ENCODE measurements at regions not wholly inside any gene's neighbourhood (a gene's known extent, or its start where the extent isn't known, plus 50 kb on each side); places are given as distances from the start of the nearest gene placed in this dataset.

GRCh38 chr2:16139663-16140615 is 199.6 kb downstream of the MYCN start:
- H3K27ac ChIP-seq (ENCODE audit: extremely low read depth, low read depth, low read length): no peak overlapping the region
- H3K4me3 ChIP-seq (ENCODE audit: low read depth, low read length): no peak overlapping the region
- H3K9me3 ChIP-seq (ENCODE audit: control insufficient read depth, insufficient read depth, low read depth, low read length): no peaks in the 10 kb centered on the region
- ChIA-PET CTCF (interaction anchor here (0.8 kb wide), 2 partner anchors 17 to 58 kb away, joined by 3 to 4 read pairs; no protein-coding TSS in a partner anchor), POLR2A (no interaction called here)
- TF ChIP-seq PATZ1 (tag by site-specific recombination; IDR thresholded peaks at IDR 0.05) (no peak), KLF16 (tag by site-specific recombination; IDR thresholded peaks at IDR 0.05) (no peak), KLF9 (tag by site-specific recombination; IDR thresholded peaks at IDR 0.05; ENCODE audit: low read depth) (no peak)
- H3K36me3 ChIP-seq (ENCODE audit: control insufficient read depth in 2 of 2, insufficient read depth in 1 of 2, low read length in 2 of 2): no peaks in the 10 kb centered on the region
- H3K4me1 ChIP-seq (ENCODE audit: control insufficient read depth, insufficient read depth, low read length): no peaks in the 10 kb centered on the region

DNA sequence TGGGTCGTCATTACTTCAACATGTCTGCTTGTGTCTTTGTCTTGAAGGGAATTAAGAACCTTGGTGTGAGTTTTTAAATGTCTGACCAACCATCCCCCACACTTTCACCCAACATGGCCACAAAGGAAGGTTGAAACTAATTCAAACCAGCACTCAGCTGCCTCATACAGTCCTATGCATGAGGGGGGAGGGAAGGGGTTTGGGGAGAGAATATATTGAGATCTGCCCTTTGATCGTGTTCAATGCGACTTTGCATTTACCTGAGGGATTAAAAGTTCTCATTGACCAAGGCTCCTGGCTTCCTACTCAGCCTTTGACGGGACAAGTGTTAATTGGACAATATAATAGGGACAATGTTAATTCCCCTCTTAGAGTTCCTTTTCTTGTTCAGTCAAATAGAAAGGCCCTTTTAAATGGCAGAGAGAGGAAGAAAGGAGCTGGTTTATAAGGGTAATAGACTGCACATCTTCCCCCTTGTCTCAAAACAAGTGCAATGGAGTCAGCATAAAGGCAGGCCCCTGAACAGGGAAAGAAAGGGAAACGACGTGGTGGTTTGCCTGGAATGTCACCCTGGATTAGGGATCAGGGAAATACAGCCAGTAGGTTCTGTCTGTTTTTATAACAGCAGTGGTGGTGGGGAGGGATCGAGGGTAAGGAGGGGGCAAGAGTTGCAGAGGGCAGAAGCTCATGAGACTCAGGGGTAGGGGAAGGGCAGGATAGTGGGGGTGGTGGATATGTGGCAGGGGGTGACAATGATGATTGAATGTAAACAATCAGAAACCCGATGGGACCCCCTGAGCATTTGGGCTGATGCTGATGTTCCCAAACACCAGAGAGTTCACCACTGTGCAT is 198.7 kb downstream of the MYCN start:
- Histone ChIP-seq H3K4me1 (ENCODE audit: control insufficient read depth, insufficient read depth, low read length) (no peaks in the 10 kb centered on the region), H3K36me3 (ENCODE audit: control insufficient read depth in 2 of 2, insufficient read depth in 1 of 2, low read length in 2 of 2) (no peaks in the 10 kb centered on the region), H3K27ac (ENCODE audit: extremely low read depth, low read depth, low read length) (no peak overlapping the region), H3K9me3 (ENCODE audit: control insufficient read depth, insufficient read depth, low read depth, low read length) (no peaks in the 10 kb centered on the region), H3K4me3 (ENCODE audit: low read depth, low read length) (no peak overlapping the region)
- ChIA-PET CTCF (interaction anchor here (0.8 kb wide), 1 partner anchor 18 kb away, joined by 4 read pairs; no protein-coding TSS in a partner anchor), POLR2A (no interaction called here)
- TF ChIP-seq ZBTB20 (tag by site-specific recombination; IDR thresholded peaks at IDR 0.05) (no peak), ZNF292 (tag by site-specific recombination; IDR thresholded peaks at IDR 0.05; ENCODE audit: borderline replicate concordance, low read depth) (no peak), ZNF571 (tag by site-specific recombination; IDR thresholded peaks at IDR 0.05) (no peak)

- CTCF ChIA-PET: no interaction called here
- POLR2A ChIA-PET: no interaction called here
- no peak overlapping the region for H3K27ac ChIP-seq (ENCODE audit: extremely low read depth, low read depth, low read length)
- no peaks in the 10 kb centered on the region for H3K9me3 ChIP-seq (ENCODE audit: control insufficient read depth, insufficient read depth, low read depth, low read length)
- no peak overlapping the region for H3K4me3 ChIP-seq (ENCODE audit: low read depth, low read length)
- H3K36me3 ChIP-seq (ENCODE audit: control insufficient read depth in 2 of 2, insufficient read depth in 1 of 2, low read length in 2 of 2): no peaks in the 10 kb centered on the region
- H3K4me1 ChIP-seq (ENCODE audit: control insufficient read depth, insufficient read depth, low read length): no peaks in the 10 kb centered on the region
- no peak for TF ChIP-seq ZBTB21 (tag by site-specific recombination; IDR thresholded peaks at IDR 0.05)
- TF ChIP-seq, protein P1, sequence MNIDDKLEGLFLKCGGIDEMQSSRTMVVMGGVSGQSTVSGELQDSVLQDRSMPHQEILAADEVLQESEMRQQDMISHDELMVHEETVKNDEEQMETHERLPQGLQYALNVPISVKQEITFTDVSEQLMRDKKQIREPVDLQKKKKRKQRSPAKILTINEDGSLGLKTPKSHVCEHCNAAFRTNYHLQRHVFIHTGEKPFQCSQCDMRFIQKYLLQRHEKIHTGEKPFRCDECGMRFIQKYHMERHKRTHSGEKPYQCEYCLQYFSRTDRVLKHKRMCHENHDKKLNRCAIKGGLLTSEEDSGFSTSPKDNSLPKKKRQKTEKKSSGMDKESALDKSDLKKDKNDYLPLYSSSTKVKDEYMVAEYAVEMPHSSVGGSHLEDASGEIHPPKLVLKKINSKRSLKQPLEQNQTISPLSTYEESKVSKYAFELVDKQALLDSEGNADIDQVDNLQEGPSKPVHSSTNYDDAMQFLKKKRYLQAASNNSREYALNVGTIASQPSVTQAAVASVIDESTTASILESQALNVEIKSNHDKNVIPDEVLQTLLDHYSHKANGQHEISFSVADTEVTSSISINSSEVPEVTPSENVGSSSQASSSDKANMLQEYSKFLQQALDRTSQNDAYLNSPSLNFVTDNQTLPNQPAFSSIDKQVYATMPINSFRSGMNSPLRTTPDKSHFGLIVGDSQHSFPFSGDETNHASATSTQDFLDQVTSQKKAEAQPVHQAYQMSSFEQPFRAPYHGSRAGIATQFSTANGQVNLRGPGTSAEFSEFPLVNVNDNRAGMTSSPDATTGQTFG (tag by site-specific recombination; IDR thresholded peaks at IDR 0.05; ENCODE audit: borderline replicate concordance): no peak
- no peak for TF ChIP-seq GLIS1 (tag by site-specific recombination; IDR thresholded peaks at IDR 0.05)
- no peak for TF ChIP-seq ZNF571 (tag by site-specific recombination; IDR thresholded peaks at IDR 0.05)
- no peak for TF ChIP-seq ZNF777 (tag by site-specific recombination; IDR thresholded peaks at IDR 0.05; ENCODE audit: borderline replicate concordance)
- no peak for TF ChIP-seq ZNF48 (tag by site-specific recombination; IDR thresholded peaks at IDR 0.05)
- no peak for TF ChIP-seq ZNF416 (tag by site-specific recombination; IDR thresholded peaks at IDR 0.05)
- no peak for TF ChIP-seq ZNF776 (tag by site-specific recombination; IDR thresholded peaks at IDR 0.05; ENCODE audit: borderline replicate concordance)
- no peak for TF ChIP-seq ZNF280D (tag by site-specific recombination; IDR thresholded peaks at IDR 0.05)
- TF ChIP-seq WT1 (tag by site-specific recombination; IDR thresholded peaks at IDR 0.05): no peak
- TF ChIP-seq ZNF121 (tag by site-specific recombination; IDR thresholded peaks at IDR 0.05): no peak
- TF ChIP-seq, protein P2, sequence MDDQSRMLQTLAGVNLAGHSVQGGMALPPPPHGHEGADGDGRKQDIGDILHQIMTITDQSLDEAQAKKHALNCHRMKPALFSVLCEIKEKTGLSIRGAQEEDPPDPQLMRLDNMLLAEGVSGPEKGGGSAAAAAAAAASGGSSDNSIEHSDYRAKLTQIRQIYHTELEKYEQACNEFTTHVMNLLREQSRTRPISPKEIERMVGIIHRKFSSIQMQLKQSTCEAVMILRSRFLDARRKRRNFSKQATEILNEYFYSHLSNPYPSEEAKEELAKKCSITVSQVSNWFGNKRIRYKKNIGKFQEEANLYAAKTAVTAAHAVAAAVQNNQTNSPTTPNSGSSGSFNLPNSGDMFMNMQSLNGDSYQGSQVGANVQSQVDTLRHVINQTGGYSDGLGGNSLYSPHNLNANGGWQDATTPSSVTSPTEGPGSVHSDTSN (CRISPR knock-in tag; IDR thresholded peaks at IDR 0.05): no peak
- no peak for TF ChIP-seq ZNF146 (tag by site-specific recombination; IDR thresholded peaks at IDR 0.05)
- no peak for TF ChIP-seq ZFHX2 (tag by site-specific recombination; conservative IDR thresholded peaks at IDR 0.05)
Measured at GRCh38 chr2:16137080-16137755, 196.9 kb downstream of the MYCN start.
